SU-DHL-6 (cell line): ENCODE measurements at regions not wholly inside any gene's neighbourhood (a gene's known extent, or its start where the extent isn't known, plus 50 kb on each side); places are given as distances from the start of the nearest gene placed in this dataset.

Experiments
- H2AFZ ChIP-seq: fragments of 200-600 bp; sonication (generic); 2 replicates; pipeline ENCODE4 v1.6.1; 2014; ENCODE audit warnings: low read depth, mild to moderate bottlenecking, moderate library complexity, mixed read lengths, antibody characterized with exemption, low read length; ENCODE audit not compliant: severe bottlenecking
- H3F3A ChIP-seq: fragments of 200-600 bp; shearing (Covaris generic); 2 replicates; pipeline ENCODE4 v1.6.0; 2016; ENCODE audit warnings: antibody characterized with exemption, mild to moderate bottlenecking; ENCODE audit not compliant: insufficient read depth
- H3K27ac ChIP-seq: fragments of 200-600 bp; sonication (generic); 2 replicates; pipeline ENCODE4 v1.5.1; 2016; ENCODE audit warnings: low read depth, mild to moderate bottlenecking, low read length, moderate library complexity, mixed read lengths
- H3K27me3 ChIP-seq: fragments of 200-600 bp; sonication (generic), shearing (Covaris generic); 2 replicates; pipeline ENCODE4 v1.6.0; 2014; ENCODE audit warnings: mild to moderate bottlenecking, low read length
- H3K36me3 ChIP-seq: fragments of 200-600 bp; sonication (generic); 2 replicates; pipeline ENCODE4 v1.6.1; 2014; ENCODE audit warnings: mild to moderate bottlenecking, low read length, mixed read lengths
- H3K4me2 ChIP-seq: fragments of 300-600, 200-600 bp; shearing (Covaris generic), sonication (generic); 2 replicates; pipeline ENCODE4 v1.6.0; 2014; ENCODE audit warnings: low read length, low read depth, mild to moderate bottlenecking; ENCODE audit not compliant: poor library complexity, severe bottlenecking
- H3K4me3 ChIP-seq: fragments of 200-600 bp; sonication (generic); 2 replicates; pipeline ENCODE4 v1.5.1; 2014; ENCODE audit warnings: antibody characterized with exemption, low read length, mild to moderate bottlenecking, mixed read lengths; ENCODE audit not compliant: insufficient read depth, poor library complexity, severe bottlenecking
- H3K79me2 ChIP-seq: fragments of 200-600 bp; sonication (generic); 2 replicates; pipeline ENCODE4 v1.6.1; 2014; ENCODE audit warnings: mild to moderate bottlenecking, low read length, moderate library complexity; ENCODE audit not compliant: insufficient read depth
- H3K9ac ChIP-seq: fragments of 200-600 bp; sonication (generic); 2 replicates; pipeline ENCODE4 v1.7.0; 2014; ENCODE audit warnings: mild to moderate bottlenecking, low read length
- H3K9me2 ChIP-seq: fragments of 200-600 bp; sonication (generic); replicated peaks from 2 replicates; pipeline ENCODE4 v1.6.1; 2014; ENCODE audit warnings: low read length; ENCODE audit not compliant: insufficient read depth
- H3K9me3 ChIP-seq: fragments of 200-600 bp; sonication (generic); 2 replicates; pipeline ENCODE4 v1.6.1; 2014; ENCODE audit warnings: low read length, mixed read lengths; ENCODE audit not compliant: insufficient read depth
- H4K20me1 ChIP-seq: fragments of 200-600 bp; sonication (generic); 2 replicates; pipeline ENCODE4 v1.6.1; 2014; ENCODE audit warnings: low read depth, mild to moderate bottlenecking, antibody characterized with exemption, low read length, moderate library complexity, mixed read lengths
- CTCF ChIP-seq: fragments of 200-600 bp; sonication (generic); IDR thresholded peaks from one replicate; pipeline ENCODE4 v1.5.1; 2017; ENCODE audit warnings: antibody characterized with exemption, mild to moderate bottlenecking, low read length, moderate library complexity; ENCODE audit not compliant: insufficient read depth, poor library complexity, severe bottlenecking
- EZH2phosphoT487 ChIP-seq: fragments of 200-600 bp; sonication (generic), shearing (Covaris generic); conservative IDR thresholded peaks from 2 replicates; pipeline ENCODE4 v1.6.1; 2018; ENCODE audit warnings: mild to moderate bottlenecking, antibody characterized with exemption, low read length, moderate library complexity, mixed read lengths

GRCh38 chr9:103839197-103839596 lies 254.9 kb upstream of the SMC2 start:
- no peaks in the 10 kb centered on the region for H3K79me2 ChIP-seq
- TF ChIP-seq EZH2phosphoT487 (no peak), CTCF (no peak)
- no peaks in the 10 kb centered on the region for H3F3A ChIP-seq
- H3K36me3 ChIP-seq: no peaks in the 10 kb centered on the region
- H4K20me1 ChIP-seq: no peaks in the 10 kb centered on the region
- H3K9me2 ChIP-seq: no peaks in the 10 kb centered on the region
- H3K27ac ChIP-seq: no peak overlapping the region
- no peak overlapping the region for H3K4me3 ChIP-seq
- no peaks in the 10 kb centered on the region for H3K27me3 ChIP-seq
- no peak overlapping the region for H3K4me2 ChIP-seq
- no peak overlapping the region for H2AFZ ChIP-seq
- no peaks in the 10 kb centered on the region for H3K9me3 ChIP-seq
- no peak overlapping the region for H3K9ac ChIP-seq

- H3K27me3 ChIP-seq: no peaks in the 10 kb centered on the region
- H3K4me2 ChIP-seq: no peak overlapping the region
- H3F3A ChIP-seq: no peaks in the 10 kb centered on the region
- H3K4me3 ChIP-seq: no peak overlapping the region
- H3K9me2 ChIP-seq: no peaks in the 10 kb centered on the region
- H4K20me1 ChIP-seq: no peaks in the 10 kb centered on the region
- no peaks in the 10 kb centered on the region for H3K36me3 ChIP-seq
- H3K27ac ChIP-seq: no peak overlapping the region
- TF ChIP-seq CTCF: no peak
- TF ChIP-seq EZH2phosphoT487: no peak
- no peaks in the 10 kb centered on the region for H3K79me2 ChIP-seq
- H3K9ac ChIP-seq: no peak overlapping the region
- no peaks in the 10 kb centered on the region for H3K9me3 ChIP-seq
- no peak overlapping the region for H2AFZ ChIP-seq
These were observed 226.2 kb upstream of the SMC2 start for GRCh38 chr9:103867886-103868285.

GRCh38 chr9:103872811-103873210 lies 221.3 kb upstream of the SMC2 start:
- no peak overlapping the region for H3K4me2 ChIP-seq
- H3K27ac ChIP-seq: no peak overlapping the region
- no peaks in the 10 kb centered on the region for H3K9me2 ChIP-seq
- no peak overlapping the region for H3K9ac ChIP-seq
- no peaks in the 10 kb centered on the region for H4K20me1 ChIP-seq
- H3K79me2 ChIP-seq: no peaks in the 10 kb centered on the region
- H2AFZ ChIP-seq: no peak overlapping the region
- H3K9me3 ChIP-seq: no peaks in the 10 kb centered on the region
- H3F3A ChIP-seq: no peaks in the 10 kb centered on the region
- no peaks in the 10 kb centered on the region for H3K36me3 ChIP-seq
- H3K4me3 ChIP-seq: no peak overlapping the region
- TF ChIP-seq CTCF (no peak), EZH2phosphoT487 (no peak)
- H3K27me3 ChIP-seq: no peaks in the 10 kb centered on the region

GRCh38 chr9:103881419-103881818 lies 212.7 kb upstream of the SMC2 start:
- H3K4me2 ChIP-seq: no peak overlapping the region
- H3K9me3 ChIP-seq: no peaks in the 10 kb centered on the region
- no peaks in the 10 kb centered on the region for H3K27me3 ChIP-seq
- no peak overlapping the region for H3K9ac ChIP-seq
- H3K4me3 ChIP-seq: no peak overlapping the region
- no peaks in the 10 kb centered on the region for H4K20me1 ChIP-seq
- no peaks in the 10 kb centered on the region for H3F3A ChIP-seq
- H3K9me2 ChIP-seq: no peaks in the 10 kb centered on the region
- H3K79me2 ChIP-seq: no peaks in the 10 kb centered on the region
- no peaks in the 10 kb centered on the region for H3K36me3 ChIP-seq
- no peak overlapping the region for H3K27ac ChIP-seq
- TF ChIP-seq CTCF: no peak
- TF ChIP-seq EZH2phosphoT487: no peak
- H2AFZ ChIP-seq: no peak overlapping the region
